DOHH2 (cell line): ENCODE measurements at regions not wholly inside any gene's neighbourhood (a gene's known extent, or its start where the extent isn't known, plus 50 kb on each side); places are given as distances from the start of the nearest gene placed in this dataset.

ENCODE experiments used
- H3F3A ChIP-seq: fragments of 200-600 bp; sonication (generic), shearing (Covaris generic); 2 replicates; pipeline ENCODE4 v1.6.0; 2016; ENCODE audit warnings: antibody characterized with exemption, mild to moderate bottlenecking; ENCODE audit not compliant: control insufficient read depth, insufficient read depth
- H3K27ac ChIP-seq: fragments of 200-600 bp; sonication (generic); 2 replicates; pipeline ENCODE4 v1.5.1; 2014; ENCODE audit warnings: low read depth, mild to moderate bottlenecking, low read length, moderate library complexity
- H3K27me3 ChIP-seq: fragments of 200-600 bp; sonication (generic); 2 replicates; pipeline ENCODE4 v1.6.1; 2014; ENCODE audit warnings: mild to moderate bottlenecking, low read length, mixed read lengths; ENCODE audit not compliant: control insufficient read depth
- H3K36me3 ChIP-seq: fragments of 200-600 bp; sonication (generic); 2 replicates; pipeline ENCODE4 v1.6.1; 2014; ENCODE audit warnings: mild to moderate bottlenecking, low read length, moderate library complexity, mixed read lengths; ENCODE audit not compliant: control insufficient read depth
- H3K4me1 ChIP-seq: fragments of 200-600 bp; sonication (generic); 2 replicates; pipeline ENCODE4 v1.6.1; 2014; ENCODE audit warnings: mild to moderate bottlenecking, low read length, mixed read lengths; ENCODE audit not compliant: control insufficient read depth
- H3K4me2 ChIP-seq: fragments of 200-600 bp; sonication (generic); 2 replicates; pipeline ENCODE4 v1.6.0; 2014; ENCODE audit warnings: mild to moderate bottlenecking, low read length, moderate library complexity
- H3K4me3 ChIP-seq: fragments of 200-600 bp; sonication (generic); 2 replicates; pipeline ENCODE4 v1.5.1; 2014; ENCODE audit warnings: mild to moderate bottlenecking, low read length, mixed read lengths
- H3K79me2 ChIP-seq: fragments of 200-600 bp; sonication (generic); 2 replicates; pipeline ENCODE4 v1.6.1; 2014; ENCODE audit warnings: mild to moderate bottlenecking, low read length, mixed read lengths; ENCODE audit not compliant: control insufficient read depth
- H3K9me2 ChIP-seq: fragments of 200-600 bp; sonication (generic); replicated peaks from 2 replicates; pipeline ENCODE4 v1.6.1; 2014; ENCODE audit warnings: mild to moderate bottlenecking, low read length, mixed read lengths; ENCODE audit not compliant: control insufficient read depth
- H3K9me3 ChIP-seq: fragments of 200-600 bp; sonication (generic); 2 replicates; pipeline ENCODE4 v1.6.1; 2014; ENCODE audit warnings: antibody characterized with exemption, low read length, mixed read lengths; ENCODE audit not compliant: control insufficient read depth, insufficient read depth
- H4K20me1 ChIP-seq: fragments of 200-600 bp; sonication (generic); 2 replicates; pipeline ENCODE4 v1.6.0; 2014; ENCODE audit warnings: low read depth, mild to moderate bottlenecking, antibody characterized with exemption, low read length, moderate library complexity; ENCODE audit not compliant: control insufficient read depth, insufficient read depth
- EZH2phosphoT487 ChIP-seq: fragments of 200-600 bp; sonication (generic); IDR thresholded peaks from 2 replicates; pipeline ENCODE4 v1.6.1; 2017; ENCODE audit warnings: borderline replicate concordance, mild to moderate bottlenecking, antibody characterized with exemption, low read length, moderate library complexity, mixed read lengths
- TF ChIP-seq, protein P1 (sequence below): fragments of 200-600 bp; sonication (generic); IDR thresholded peaks from one replicate; pipeline ENCODE4 v1.5.1; 2014; ENCODE audit warnings: antibody characterized with exemption, mild to moderate bottlenecking, low read depth, low read length; ENCODE audit not compliant: poor library complexity, severe bottlenecking

DNA sequence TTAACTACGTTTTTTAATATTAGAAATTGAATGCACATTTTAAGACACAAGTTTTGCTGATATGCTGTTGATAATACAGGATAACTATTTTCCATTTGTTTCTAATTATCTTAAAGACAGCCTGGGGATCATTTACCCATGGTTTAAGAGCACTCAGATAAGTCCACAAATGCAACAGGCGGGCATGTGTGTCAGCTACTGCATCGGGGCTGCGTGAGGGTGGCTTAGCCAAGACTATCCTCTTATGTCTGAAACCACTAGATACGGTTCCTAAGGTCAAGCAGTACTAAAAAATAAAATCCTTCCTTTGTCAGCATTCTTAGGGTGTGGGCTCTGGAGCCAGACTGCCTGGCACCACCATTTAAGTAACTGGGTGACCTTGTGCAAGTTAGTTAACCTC lies 254.8 kb downstream of the SATB2 start:
- no peaks in the 10 kb centered on the region for H3K9me3 ChIP-seq
- H3K4me2 ChIP-seq, result no peak overlapping the region
- H3K36me3 ChIP-seq, result no peaks in the 10 kb centered on the region
- no peak for TF ChIP-seq EZH2phosphoT487
- TF ChIP-seq, protein P1, sequence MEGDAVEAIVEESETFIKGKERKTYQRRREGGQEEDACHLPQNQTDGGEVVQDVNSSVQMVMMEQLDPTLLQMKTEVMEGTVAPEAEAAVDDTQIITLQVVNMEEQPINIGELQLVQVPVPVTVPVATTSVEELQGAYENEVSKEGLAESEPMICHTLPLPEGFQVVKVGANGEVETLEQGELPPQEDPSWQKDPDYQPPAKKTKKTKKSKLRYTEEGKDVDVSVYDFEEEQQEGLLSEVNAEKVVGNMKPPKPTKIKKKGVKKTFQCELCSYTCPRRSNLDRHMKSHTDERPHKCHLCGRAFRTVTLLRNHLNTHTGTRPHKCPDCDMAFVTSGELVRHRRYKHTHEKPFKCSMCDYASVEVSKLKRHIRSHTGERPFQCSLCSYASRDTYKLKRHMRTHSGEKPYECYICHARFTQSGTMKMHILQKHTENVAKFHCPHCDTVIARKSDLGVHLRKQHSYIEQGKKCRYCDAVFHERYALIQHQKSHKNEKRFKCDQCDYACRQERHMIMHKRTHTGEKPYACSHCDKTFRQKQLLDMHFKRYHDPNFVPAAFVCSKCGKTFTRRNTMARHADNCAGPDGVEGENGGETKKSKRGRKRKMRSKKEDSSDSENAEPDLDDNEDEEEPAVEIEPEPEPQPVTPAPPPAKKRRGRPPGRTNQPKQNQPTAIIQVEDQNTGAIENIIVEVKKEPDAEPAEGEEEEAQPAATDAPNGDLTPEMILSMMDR, result no peak
- no peak overlapping the region for H3K4me3 ChIP-seq
- no peaks in the 10 kb centered on the region for H4K20me1 ChIP-seq
- no peaks in the 10 kb centered on the region for H3K9me2 ChIP-seq
- H3F3A ChIP-seq, result no peaks in the 10 kb centered on the region
- H3K27ac ChIP-seq, result no peak overlapping the region
- H3K79me2 ChIP-seq, result no peaks in the 10 kb centered on the region
- no peaks in the 10 kb centered on the region for H3K27me3 ChIP-seq
- no peaks in the 10 kb centered on the region for H3K4me1 ChIP-seq

DNA sequence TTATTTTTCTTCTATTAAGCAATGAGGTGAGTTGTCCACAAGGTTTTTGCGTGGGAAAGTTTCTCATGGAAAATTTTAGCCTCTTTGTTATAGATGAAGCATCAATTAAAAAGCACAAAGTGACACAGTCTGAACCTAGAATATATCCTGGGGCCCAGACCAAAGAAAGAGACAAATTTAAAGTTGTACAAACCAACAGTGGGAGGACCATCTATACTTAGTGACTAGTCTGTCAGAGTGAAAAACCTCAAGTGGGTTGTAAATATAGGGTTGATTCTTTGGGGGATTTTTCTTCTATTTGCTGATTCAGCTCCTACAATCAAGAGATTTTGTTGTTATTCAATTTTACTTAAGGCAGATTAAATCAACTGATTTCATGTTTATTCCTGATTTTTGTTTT lies 256.2 kb downstream of the SATB2 start:
- Histone ChIP-seq H3K4me3 (no peak overlapping the region), H4K20me1 (no peaks in the 10 kb centered on the region), H3K79me2 (no peaks in the 10 kb centered on the region), H3K9me2 (no peaks in the 10 kb centered on the region), H3K9me3 (no peaks in the 10 kb centered on the region), H3K27ac (no peak overlapping the region), H3K36me3 (no peaks in the 10 kb centered on the region), H3K4me1 (no peaks in the 10 kb centered on the region), H3K27me3 (no peaks in the 10 kb centered on the region), H3K4me2 (no peak overlapping the region), H3F3A (no peaks in the 10 kb centered on the region)
- TF ChIP-seq, protein P1, result no peak
- TF ChIP-seq EZH2phosphoT487, result no peak

- H3K79me2 ChIP-seq, result no peaks in the 10 kb centered on the region
These were observed 257.9 kb downstream of the SATB2 start for GRCh38 chr2:199199797-199200196.

More at GRCh38 chr2:199199797-199200196, 257.9 kb downstream of the SATB2 start:
- H3K9me3 ChIP-seq, result no peaks in the 10 kb centered on the region
- H3K4me3 ChIP-seq, result no peak overlapping the region
- H3K27ac ChIP-seq, result no peak overlapping the region
- H3K36me3 ChIP-seq, result no peaks in the 10 kb centered on the region
- TF ChIP-seq EZH2phosphoT487, result no peak
- TF ChIP-seq, protein P1, result no peak
- H3K9me2 ChIP-seq, result no peaks in the 10 kb centered on the region
- no peaks in the 10 kb centered on the region for H3K4me1 ChIP-seq
- no peaks in the 10 kb centered on the region for H3F3A ChIP-seq
- H3K27me3 ChIP-seq, result no peaks in the 10 kb centered on the region
- no peaks in the 10 kb centered on the region for H4K20me1 ChIP-seq
- H3K4me2 ChIP-seq, result no peak overlapping the region
